ENCODE measurements at regions not wholly inside any gene's neighbourhood (a gene's known extent, or its start where the extent isn't known, plus 50 kb on each side); places are given as distances from the start of the nearest gene placed in this dataset.
A peak's percentile ranks its signal among the peaks of the same experiment; 100 is the strongest.
"Not testable (repeated sequence)": the region's sequence is repeated elsewhere in the genome, so short reads cannot be mapped to it uniquely, and the experiment has no call there.

GRCh38 chr11:71150859-71151258 lies 101.5 kb downstream of the SHANK2 start:
- DNase-seq, result no peak

GRCh38 chr11:71148716-71149115 lies 103.7 kb downstream of the SHANK2 start:
- DNase-seq, result no peak

GRCh38 chr11:71147331-71147730 lies 105.0 kb downstream of the SHANK2 start:
- DNase-seq, result no peak

GRCh38 chr11:71146846-71147245 lies 105.5 kb downstream of the SHANK2 start:
- no peak for DNase-seq

GRCh38 chr11:71145988-71146824 lies 106.2 kb downstream of the SHANK2 start:
- DNase-seq, result no peak

- no peak for DNase-seq
These were observed 107.0 kb downstream of the SHANK2 start for GRCh38 chr11:71145368-71145767.

- DNase-seq, result no peak
These were observed 107.6 kb downstream of the SHANK2 start for GRCh38 chr11:71144736-71145135.

GRCh38 chr11:71144010-71144409 lies 108.4 kb downstream of the SHANK2 start:
- DNase-seq, result no peak

- DNase-seq, result no peak
These were observed 112.0 kb downstream of the SHANK2 start for GRCh38 chr11:71140206-71140919.

- DNase-seq, result no peak
These were observed 112.7 kb downstream of the SHANK2 start for GRCh38 chr11:71139516-71140205.

GRCh38 chr11:71138737-71139425 lies 113.5 kb downstream of the SHANK2 start:
- no peak for DNase-seq

GRCh38 chr11:71137376-71137775 lies 115.0 kb downstream of the SHANK2 start:
- DNase-seq, result no peak

- no peak for DNase-seq
These were observed 116.1 kb downstream of the SHANK2 start for GRCh38 chr11:71136095-71136845.

- no peak for DNase-seq
These were observed 117.3 kb downstream of the SHANK2 start for GRCh38 chr11:71135112-71135511.

GRCh38 chr11:71133946-71134345 lies 118.4 kb downstream of the SHANK2 start:
- no peak for DNase-seq

- peak; percentile 92 for DNase-seq
These were observed 120.5 kb downstream of the SHANK2 start for GRCh38 chr11:71131861-71132260.

GRCh38 chr11:71130106-71130505 lies 122.3 kb downstream of the SHANK2 start:
- DNase-seq, result no peak

- no peak for DNase-seq
These were observed 122.8 kb downstream of the SHANK2 start for GRCh38 chr11:71129624-71130023.

GRCh38 chr11:71127806-71128205 lies 124.6 kb downstream of the SHANK2 start:
- no peak for DNase-seq

GRCh38 chr11:71126401-71126800 lies 126.0 kb downstream of the SHANK2 start:
- not testable (repeated sequence) for DNase-seq

GRCh38 chr11:71125150-71125549 lies 127.2 kb downstream of the SHANK2 start:
- no peak for DNase-seq

GRCh38 chr11:71124127-71124526 lies 128.2 kb downstream of the SHANK2 start:
- no peak for DNase-seq
